K562 (cell line): ENCODE measurements at regions not wholly inside any gene's neighbourhood (a gene's known extent, or its start where the extent isn't known, plus 50 kb on each side); places are given as distances from the start of the nearest gene placed in this dataset.

Source experiments
- ARHGAP35 ChIP-seq: fragments of 450-650 bp; IDR thresholded peaks from 2 replicates; pipeline ENCODE4 v1.6.1; 2018; ENCODE audit not compliant: partially characterized antibody
- BRCA1 ChIP-seq, 2 experiments: fragments of 450-650 bp in 1 of 2; sonication (generic) in 1 of 2; formaldehyde crosslinking in 1 of 2; IDR thresholded peaks; 2 replicates each; pipeline versions ENCODE4 v1.5.0 to v1.6.1; 2017 to 2020; ENCODE audit warnings: mild to moderate bottlenecking in 1 of 2, missing genetic modification reagents in 1 of 2
- C11orf30 ChIP-seq: fragments of 450-650 bp; IDR thresholded peaks from 2 replicates; pipeline ENCODE4 v1.6.1; 2016; ENCODE audit warnings: low read depth, mild to moderate bottlenecking
- CHD7 ChIP-seq: fragments of 200-600 bp; sonication (generic); IDR thresholded peaks from one replicate; pipeline ENCODE4 v1.6.1; 2012; ENCODE audit warnings: mild to moderate bottlenecking, low read depth, low read length, inconsistent platforms
- FOXA1 ChIP-seq: fragments of 450-650 bp; IDR thresholded peaks from 2 replicates; pipeline ENCODE4 v1.6.1; 2016; ENCODE audit warnings: mild to moderate bottlenecking, borderline replicate concordance
- MTA3 ChIP-seq: fragments of 450-650 bp; formaldehyde crosslinking; IDR thresholded peaks from 2 replicates; pipeline ENCODE4 v1.6.1; 2017; ENCODE audit warnings: mild to moderate bottlenecking, borderline replicate concordance
- NR0B1 ChIP-seq: fragments of 450-650 bp; IDR thresholded peaks from one replicate; pipeline ENCODE4 v1.6.1; 2018; ENCODE audit warnings: mild to moderate bottlenecking, moderate library complexity; ENCODE audit not compliant: partially characterized antibody
- PTBP1 ChIP-seq: fragments of 200-400 bp; formaldehyde crosslinking; IDR thresholded peaks from 2 replicates; pipeline ENCODE4 v1.6.1; 2017; ENCODE audit warnings: low read depth, low read length
- SNIP1 ChIP-seq: fragments of 450-650 bp; IDR thresholded peaks from 2 replicates; pipeline ENCODE4 v1.7.1; 2017; ENCODE audit warnings: low read depth, mild to moderate bottlenecking
- ZNF3 ChIP-seq: fragments of 250-450 bp; sonication (Bioruptor Pico); IDR thresholded peaks from 2 replicates; pipeline ENCODE4 v1.5.0; 2021; ENCODE audit warnings: mild to moderate bottlenecking, moderate library complexity
- ZNF324 ChIP-seq: fragments of 250-450 bp; sonication (Bioruptor Pico); IDR thresholded peaks from 2 replicates; pipeline ENCODE4 v1.4.0; 2020; ENCODE audit warnings: mild to moderate bottlenecking
- ZNF512 ChIP-seq: IDR thresholded peaks from 2 replicates; pipeline ENCODE4 v1.6.1; 2016; ENCODE audit warnings: missing genetic modification characterization, missing compliant biosample characterization
- ZNF584 ChIP-seq: fragments of 200-800 bp; sonication (Bioruptor generic); IDR thresholded peaks from 2 replicates; pipeline ENCODE4 v1.6.1; 2016; ENCODE audit warnings: low read depth, mild to moderate bottlenecking, missing genetic modification characterization, missing compliant biosample characterization
- ZNF740 ChIP-seq, 3 experiments: fragments of 200-800 bp in 1 of 3; sonication (Bioruptor generic) in 1 of 3; sonication (generic) in 1 of 3; formaldehyde crosslinking in 1 of 3; IDR thresholded peaks; 2 replicates each; pipeline versions ENCODE4 v1.6.1 to v1.8.0; 2016 to 2022; ENCODE audit warnings: mild to moderate bottlenecking in 2 of 3, missing compliant biosample characterization in 2 of 3, missing genetic modification characterization in 2 of 3, missing genetic modification reagents in 1 of 3

GRCh38 chr2:64260817-64261216, 116.6 kb upstream of the PELI1 start (continued):
- TF ChIP-seq ZNF512 (tag) (no peak), ARHGAP35 (no peak), ZNF740 (CRISPR knock-in tag; IDR thresholded peaks at IDR 0.05) (no peak), ZNF740 (tag; IDR thresholded peaks at IDR 0.05) (no peak), ZNF584 (CRISPR knock-in tag) (no peak), PTBP1 (no peak), FOXA1 (no peak), CHD7 (no peak), MTA3 (no peak), NR0B1 (no peak), ZNF3 (CRISPR knock-in tag) (no peak), C11orf30 (peak; percentile 93), ZNF324 (no peak), BRCA1 (IDR thresholded peaks at IDR 0.05) (no peak), BRCA1 (CRISPR knock-in tag; IDR thresholded peaks at IDR 0.05) (no peak), SNIP1 (no peak)
